SU-DHL-6 (cell line): ENCODE measurements at regions not wholly inside any gene's neighbourhood (a gene's known extent, or its start where the extent isn't known, plus 50 kb on each side); places are given as distances from the start of the nearest gene placed in this dataset.

Experiments used
- H2AFZ ChIP-seq: fragments of 200-600 bp; sonication (generic); 2 replicates; pipeline ENCODE4 v1.6.1; 2014; ENCODE audit warnings: low read depth, mild to moderate bottlenecking, moderate library complexity, mixed read lengths, antibody characterized with exemption, low read length; ENCODE audit not compliant: severe bottlenecking
- H3F3A ChIP-seq: fragments of 200-600 bp; shearing (Covaris generic); 2 replicates; pipeline ENCODE4 v1.6.0; 2016; ENCODE audit warnings: antibody characterized with exemption, mild to moderate bottlenecking; ENCODE audit not compliant: insufficient read depth
- H3K27ac ChIP-seq: fragments of 200-600 bp; sonication (generic); 2 replicates; pipeline ENCODE4 v1.5.1; 2016; ENCODE audit warnings: low read depth, mild to moderate bottlenecking, low read length, moderate library complexity, mixed read lengths
- H3K27me3 ChIP-seq: fragments of 200-600 bp; sonication (generic), shearing (Covaris generic); 2 replicates; pipeline ENCODE4 v1.6.0; 2014; ENCODE audit warnings: mild to moderate bottlenecking, low read length
- H3K36me3 ChIP-seq: fragments of 200-600 bp; sonication (generic); 2 replicates; pipeline ENCODE4 v1.6.1; 2014; ENCODE audit warnings: mild to moderate bottlenecking, low read length, mixed read lengths
- H3K4me2 ChIP-seq: fragments of 300-600, 200-600 bp; shearing (Covaris generic), sonication (generic); 2 replicates; pipeline ENCODE4 v1.6.0; 2014; ENCODE audit warnings: low read length, low read depth, mild to moderate bottlenecking; ENCODE audit not compliant: poor library complexity, severe bottlenecking
- H3K4me3 ChIP-seq: fragments of 200-600 bp; sonication (generic); 2 replicates; pipeline ENCODE4 v1.5.1; 2014; ENCODE audit warnings: antibody characterized with exemption, low read length, mild to moderate bottlenecking, mixed read lengths; ENCODE audit not compliant: insufficient read depth, poor library complexity, severe bottlenecking
- H3K79me2 ChIP-seq: fragments of 200-600 bp; sonication (generic); 2 replicates; pipeline ENCODE4 v1.6.1; 2014; ENCODE audit warnings: mild to moderate bottlenecking, low read length, moderate library complexity; ENCODE audit not compliant: insufficient read depth
- H3K9ac ChIP-seq: fragments of 200-600 bp; sonication (generic); 2 replicates; pipeline ENCODE4 v1.7.0; 2014; ENCODE audit warnings: mild to moderate bottlenecking, low read length
- H3K9me2 ChIP-seq: fragments of 200-600 bp; sonication (generic); replicated peaks from 2 replicates; pipeline ENCODE4 v1.6.1; 2014; ENCODE audit warnings: low read length; ENCODE audit not compliant: insufficient read depth
- H3K9me3 ChIP-seq: fragments of 200-600 bp; sonication (generic); 2 replicates; pipeline ENCODE4 v1.6.1; 2014; ENCODE audit warnings: low read length, mixed read lengths; ENCODE audit not compliant: insufficient read depth
- H4K20me1 ChIP-seq: fragments of 200-600 bp; sonication (generic); 2 replicates; pipeline ENCODE4 v1.6.1; 2014; ENCODE audit warnings: low read depth, mild to moderate bottlenecking, antibody characterized with exemption, low read length, moderate library complexity, mixed read lengths
- EZH2phosphoT487 ChIP-seq: fragments of 200-600 bp; sonication (generic), shearing (Covaris generic); conservative IDR thresholded peaks from 2 replicates; pipeline ENCODE4 v1.6.1; 2018; ENCODE audit warnings: mild to moderate bottlenecking, antibody characterized with exemption, low read length, moderate library complexity, mixed read lengths
- TF ChIP-seq, protein P1 (sequence below): fragments of 200-600 bp; sonication (generic); IDR thresholded peaks from one replicate; pipeline ENCODE4 v1.5.1; 2017; ENCODE audit warnings: antibody characterized with exemption, mild to moderate bottlenecking, low read length, moderate library complexity; ENCODE audit not compliant: insufficient read depth, poor library complexity, severe bottlenecking

DNA sequence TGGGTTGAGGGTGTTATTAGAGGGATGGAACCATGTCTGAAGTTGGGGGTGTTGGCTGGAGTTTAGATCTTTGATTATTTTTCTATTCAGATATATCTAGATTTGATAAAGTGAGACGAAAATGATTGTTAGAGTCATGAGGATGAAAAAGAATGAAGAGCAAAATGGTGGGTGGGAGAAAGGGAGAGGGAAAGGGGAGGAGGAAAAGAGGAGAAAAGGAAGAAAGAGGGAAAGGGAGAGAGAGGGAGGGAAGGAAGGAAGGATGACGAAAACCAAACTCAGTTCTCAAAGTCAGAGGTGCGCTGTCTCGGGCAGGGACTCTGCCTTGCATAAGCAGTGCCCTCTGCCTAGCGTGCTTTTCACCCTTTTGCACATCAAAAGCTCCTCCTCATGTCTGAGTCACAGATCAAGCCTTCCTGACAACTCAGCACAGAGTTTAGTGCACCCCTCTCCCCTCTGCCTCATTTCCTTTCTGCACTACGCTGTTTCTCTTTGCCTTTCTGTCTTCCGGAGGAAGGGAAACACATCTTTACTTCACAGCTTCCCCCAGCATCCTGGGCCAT lies 225.8 kb upstream of the PROX1 start:
- TF ChIP-seq, protein P1, sequence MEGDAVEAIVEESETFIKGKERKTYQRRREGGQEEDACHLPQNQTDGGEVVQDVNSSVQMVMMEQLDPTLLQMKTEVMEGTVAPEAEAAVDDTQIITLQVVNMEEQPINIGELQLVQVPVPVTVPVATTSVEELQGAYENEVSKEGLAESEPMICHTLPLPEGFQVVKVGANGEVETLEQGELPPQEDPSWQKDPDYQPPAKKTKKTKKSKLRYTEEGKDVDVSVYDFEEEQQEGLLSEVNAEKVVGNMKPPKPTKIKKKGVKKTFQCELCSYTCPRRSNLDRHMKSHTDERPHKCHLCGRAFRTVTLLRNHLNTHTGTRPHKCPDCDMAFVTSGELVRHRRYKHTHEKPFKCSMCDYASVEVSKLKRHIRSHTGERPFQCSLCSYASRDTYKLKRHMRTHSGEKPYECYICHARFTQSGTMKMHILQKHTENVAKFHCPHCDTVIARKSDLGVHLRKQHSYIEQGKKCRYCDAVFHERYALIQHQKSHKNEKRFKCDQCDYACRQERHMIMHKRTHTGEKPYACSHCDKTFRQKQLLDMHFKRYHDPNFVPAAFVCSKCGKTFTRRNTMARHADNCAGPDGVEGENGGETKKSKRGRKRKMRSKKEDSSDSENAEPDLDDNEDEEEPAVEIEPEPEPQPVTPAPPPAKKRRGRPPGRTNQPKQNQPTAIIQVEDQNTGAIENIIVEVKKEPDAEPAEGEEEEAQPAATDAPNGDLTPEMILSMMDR, result no peak
- no peak for TF ChIP-seq EZH2phosphoT487
- H3K27ac ChIP-seq, result no peak overlapping the region
- no peaks in the 10 kb centered on the region for H4K20me1 ChIP-seq
- no peaks in the 10 kb centered on the region; the same call in 1 of the 2 replicates for H3K9me2 ChIP-seq
- no peaks in the 10 kb centered on the region for H3K79me2 ChIP-seq
- H3K27me3 ChIP-seq, result no peaks in the 10 kb centered on the region
- H3K9ac ChIP-seq, result no peak overlapping the region
- no peak overlapping the region for H3K4me2 ChIP-seq
- no peaks in the 10 kb centered on the region for H3K36me3 ChIP-seq
- H3F3A ChIP-seq, result no peaks in the 10 kb centered on the region
- no peak overlapping the region for H3K4me3 ChIP-seq
- H2AFZ ChIP-seq, result no peak overlapping the region
- no peaks in the 10 kb centered on the region for H3K9me3 ChIP-seq

- TF ChIP-seq, protein P1, result no peak
- TF ChIP-seq EZH2phosphoT487, result no peak
- no peak overlapping the region for H2AFZ ChIP-seq
- H3K27ac ChIP-seq, result no peak overlapping the region
- H3F3A ChIP-seq, result no peaks in the 10 kb centered on the region
- H3K36me3 ChIP-seq, result no peaks in the 10 kb centered on the region
- H4K20me1 ChIP-seq, result no peaks in the 10 kb centered on the region
- H3K4me2 ChIP-seq, result no peak overlapping the region
- no peak overlapping the region for H3K9ac ChIP-seq
- no peaks in the 10 kb centered on the region for H3K9me3 ChIP-seq
- no peaks in the 10 kb centered on the region for H3K27me3 ChIP-seq
- no peak overlapping the region for H3K4me3 ChIP-seq
- H3K79me2 ChIP-seq, result no peaks in the 10 kb centered on the region
- no peaks in the 10 kb centered on the region; the same call in 1 of the 2 replicates for H3K9me2 ChIP-seq
These were observed 220.1 kb upstream of the PROX1 start for GRCh38 chr1:213767683-213768082.

DNA sequence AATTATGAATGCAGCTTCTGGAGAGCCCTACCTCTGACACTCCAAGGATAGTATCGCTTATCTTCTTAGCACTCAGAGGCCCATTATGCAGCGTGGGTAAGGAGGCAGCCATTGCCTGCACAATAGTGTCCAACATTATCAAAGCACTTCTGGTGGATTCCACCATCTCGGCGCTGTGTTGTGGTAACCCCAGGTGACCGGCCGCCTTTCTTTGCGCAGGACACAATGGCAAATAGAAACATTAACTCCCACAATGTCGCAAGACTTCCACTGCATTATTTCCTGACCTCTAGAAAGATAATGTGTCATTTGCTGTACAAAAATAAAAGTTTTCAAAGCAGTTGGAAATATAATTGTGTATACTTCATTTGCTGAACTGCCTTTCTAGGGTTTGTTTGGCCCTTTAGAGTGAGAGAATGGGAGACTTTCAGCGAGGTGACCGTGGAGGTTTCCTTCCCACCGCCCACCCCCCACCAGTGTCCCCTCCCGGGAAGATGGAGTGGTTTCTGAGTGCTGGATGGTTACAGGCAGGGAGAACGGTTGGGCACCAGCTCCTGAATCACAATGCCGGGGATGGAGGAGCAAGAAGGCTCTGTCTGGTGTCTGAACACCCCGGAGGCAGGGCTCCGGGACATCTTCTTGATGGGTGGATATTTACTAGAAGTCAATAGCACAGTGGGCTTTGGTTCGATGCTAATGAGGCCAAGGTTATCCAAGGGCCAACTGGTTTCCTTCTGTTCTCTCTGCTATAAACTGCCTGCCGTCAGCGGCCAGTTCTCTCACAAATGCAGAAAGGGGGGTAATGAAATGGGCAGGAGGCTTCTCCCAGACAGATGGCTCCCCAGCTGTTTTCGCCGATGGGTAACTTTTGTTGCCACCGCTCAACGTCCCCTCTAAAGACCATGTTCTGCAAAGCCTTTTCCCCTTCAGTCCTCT lies 215.4 kb upstream of the PROX1 start:
- Histone ChIP-seq H4K20me1 (no peaks in the 10 kb centered on the region), H3K4me3 (no peak overlapping the region), H2AFZ (no peak overlapping the region), H3K4me2 (no peak overlapping the region), H3K9me2 (no peaks in the 10 kb centered on the region), H3K36me3 (no peaks in the 10 kb centered on the region), H3F3A (no peaks in the 10 kb centered on the region), H3K9me3 (no peaks in the 10 kb centered on the region), H3K79me2 (no peaks in the 10 kb centered on the region), H3K27ac (no peak overlapping the region), H3K27me3 (no peaks in the 10 kb centered on the region), H3K9ac (no peak overlapping the region)
- no peak for TF ChIP-seq EZH2phosphoT487
- TF ChIP-seq, protein P1, result no peak
